Suprapubic skin (tissue), 4 donors: ENCODE measurements at regions not wholly inside any gene's neighbourhood (a gene's known extent, or its start where the extent isn't known, plus 50 kb on each side); places are given as distances from the start of the nearest gene placed in this dataset.

ENCODE experiments used
- CTCF ChIP-seq, 2 donors: fragments of 200-600 bp in 1 of 2; fragments of 450-650 bp in 1 of 2; sonication (generic) in 1 of 2; IDR thresholded peaks; one replicate each; pipeline ENCODE4 v1.5.1; 2016 to 2019; ENCODE audit warnings: antibody characterized with exemption in 2 of 2, mild to moderate bottlenecking in 1 of 2, moderate library complexity in 1 of 2
- EP300 ChIP-seq: sonication (generic); formaldehyde crosslinking; IDR thresholded peaks from one replicate; pipeline ENCODE4 v1.6.1; 2017; ENCODE audit warnings: antibody characterized with exemption
- POLR2A ChIP-seq, 2 donors: fragments of 450-650 bp; IDR thresholded peaks; one replicate each; pipeline ENCODE4 v1.6.1; 2017; ENCODE audit warnings: antibody characterized with exemption in 2 of 2, mild to moderate bottlenecking in 2 of 2, moderate library complexity in 2 of 2
- POLR2AphosphoS5 ChIP-seq, 3 donors: sonication (generic); formaldehyde crosslinking; IDR thresholded peaks; one replicate each; pipeline ENCODE4 v1.6.1; 2017; ENCODE audit warnings: antibody characterized with exemption in 3 of 3

DNA sequence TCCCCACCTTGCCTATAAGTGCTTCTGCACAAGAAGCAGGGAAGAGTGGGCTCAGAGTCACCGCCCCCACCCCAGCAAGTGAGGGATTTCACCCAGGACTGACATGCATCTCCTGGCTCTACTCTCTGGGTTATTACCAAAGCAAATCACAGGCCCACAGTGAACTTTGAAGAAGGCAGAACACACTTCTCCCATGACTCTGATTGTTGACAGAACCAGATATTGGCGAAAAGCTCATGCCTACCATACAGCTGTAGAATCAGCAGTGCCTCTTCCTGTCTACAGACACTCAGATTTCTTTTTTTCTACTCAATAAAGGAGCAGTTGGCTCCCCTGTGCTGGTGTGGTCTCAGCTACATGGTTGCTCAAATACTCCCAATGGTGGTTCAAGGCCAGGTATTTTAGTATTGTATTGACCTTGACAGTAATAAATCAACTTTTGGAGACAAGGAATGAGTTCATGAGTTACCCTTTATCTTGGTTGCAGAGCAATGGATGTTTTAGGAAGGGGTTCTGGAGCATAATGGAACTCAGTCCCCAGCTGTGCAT, 512.9 kb upstream of the ID2 start:
- TF ChIP-seq CTCF (IDR thresholded peaks at IDR 0.05) (no peak), EP300 (no peak), POLR2AphosphoS5 (IDR thresholded peaks at IDR 0.05) (no peak), POLR2A (IDR thresholded peaks at IDR 0.05) (no peak)
